Gastrocnemius medialis (tissue), 4 donors: ENCODE measurements at regions not wholly inside any gene's neighbourhood (a gene's known extent, or its start where the extent isn't known, plus 50 kb on each side); places are given as distances from the start of the nearest gene placed in this dataset.

ENCODE experiments used
- CTCF ChIP-seq, 5 experiments: fragments of 450-650 bp in 3 of 5; fragments of 200-600 bp in 2 of 5; sonication (generic) in 2 of 5; IDR thresholded peaks in 4 of 5; conservative IDR thresholded peaks in 1 of 5; 1 replicate in 4 of 5; 2 replicates in 1 of 5; pipeline ENCODE4 v1.5.1; 2016 to 2019; ENCODE audit warnings: antibody characterized with exemption in 5 of 5, mild to moderate bottlenecking in 3 of 5, moderate library complexity in 3 of 5
- POLR2A ChIP-seq, 2 donors: fragments of 450-650 bp; IDR thresholded peaks; one replicate each; pipeline ENCODE4 v1.6.1; 2017; ENCODE audit warnings: antibody characterized with exemption in 2 of 2, mild to moderate bottlenecking in 2 of 2, moderate library complexity in 2 of 2

DNA sequence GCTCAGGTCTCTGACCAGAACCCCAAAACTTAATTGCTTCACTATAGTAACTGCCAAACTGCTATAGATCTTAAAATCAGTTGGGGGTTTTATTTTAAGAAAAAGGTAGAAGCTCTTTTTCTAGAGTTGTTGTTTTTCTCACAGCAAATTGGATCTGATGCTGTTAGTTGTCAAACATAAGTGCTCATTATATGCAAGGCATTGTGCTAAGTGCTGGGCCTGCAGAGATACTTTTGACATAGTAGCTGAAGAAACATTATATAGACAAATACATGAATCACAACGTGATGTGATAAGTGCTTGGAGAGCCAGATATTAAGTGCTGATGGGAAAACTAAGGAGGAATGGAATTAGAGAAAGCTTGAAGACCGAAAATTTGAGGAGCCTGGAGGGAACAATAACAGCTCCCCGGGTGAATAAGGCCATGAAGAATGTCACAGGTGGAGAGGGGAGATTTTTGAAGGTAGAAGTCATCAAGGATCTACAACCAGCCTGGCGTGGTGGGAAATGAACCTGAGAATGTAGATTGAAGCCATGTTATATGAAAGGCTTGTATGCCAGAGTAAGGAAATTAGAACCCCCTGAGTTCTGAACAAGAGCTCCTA is 126.5 kb downstream of the DYRK2 start:
- TF ChIP-seq CTCF (IDR thresholded peaks at IDR 0.05 in 4 of 5, conservative IDR thresholded peaks at IDR 0.05 in 1 of 5) (no peak), POLR2A (IDR thresholded peaks at IDR 0.05) (no peak)
